GM12878 (cell line): ENCODE measurements at regions not wholly inside any gene's neighbourhood (a gene's known extent, or its start where the extent isn't known, plus 50 kb on each side); places are given as distances from the start of the nearest gene placed in this dataset.

Experiments
- ATAC-seq: fragments of 200-7000 bp; cut with Tn5 transposase; 3 replicates; pipeline ENCODE4 v1.9.1; 2020; ENCODE audit warnings: mild to moderate bottlenecking, moderate library complexity
- BruUV-seq: library from RNA; stranded (reverse); fragments of 400-500 nt; replicated peaks from 2 replicates; lab custom pipeline; 2021; lab: Mats Ljungman, UMichigan
- CTCF ChIA-PET: fragments of 300-600 bp; sonication (Branson Sonifier 250); formaldehyde crosslinking; extraction: SDS; loops from one replicate; lab custom pipeline; 2021; ENCODE audit warnings: inconsistent platforms; lab: Yijun Ruan, JAX
- POLR2A ChIA-PET: fragments of 350-600 bp; formaldehyde crosslinking; extraction: SDS; loops from one replicate; lab custom pipeline; 2021; ENCODE audit warnings: inconsistent platforms; lab: Charles Lee
- RAD21 ChIA-PET: fragments of 300-600 bp; sonication (Branson Sonifier 250); formaldehyde crosslinking; loops from one replicate; lab custom pipeline; 2023; ENCODE audit warnings: antibody characterized with exemption; ENCODE audit not compliant: unreplicated experiment; lab: Charles Lee
- SMC1A ChIA-PET: fragments of 300-600 bp; sonication (Branson Sonifier 250); formaldehyde crosslinking; loops from one replicate; lab custom pipeline; 2023; ENCODE audit not compliant: unreplicated experiment, uncharacterized antibody; lab: Charles Lee
- DNase-seq: peaks from one replicate; pipeline ENCODE4 v3.0.0-alpha.2; 2011; ENCODE audit warnings: low read depth, low spot score
- FAIRE-seq: peaks from 3 replicates; lab custom pipeline; 2011; peaks lifted over from hg19 to GRCh38; lab: Jason Lieb, UNC
- H2AFZ ChIP-seq: 2 replicates; pipeline ENCODE4 v1.6.0; 2011; ENCODE audit warnings: low read depth, low read length, control low read depth; ENCODE audit not compliant: control insufficient read depth
- H3K27ac ChIP-seq: 2 replicates; pipeline ENCODE4 v1.5.1; 2011; ENCODE audit warnings: control low read depth; ENCODE audit not compliant: control insufficient read depth, insufficient read depth
- H3K27me3 ChIP-seq, 2 experiments: replicated peaks in 1 of 2; 2 replicates each; pipeline versions ENCODE4 v1.6.0 to v1.6.1; 2011; ENCODE audit warnings: low read length in 1 of 2; ENCODE audit not compliant: control insufficient read depth in 2 of 2, insufficient read depth in 2 of 2
- H3K36me3 ChIP-seq, 2 experiments: 2 replicates each; pipeline ENCODE4 v1.5.1; 2011; ENCODE audit warnings: low read length in 1 of 2; ENCODE audit not compliant: control insufficient read depth in 2 of 2, insufficient read depth in 2 of 2
- H3K4me1 ChIP-seq: 2 replicates; pipeline ENCODE4 v1.6.1; 2011; ENCODE audit warnings: mild to moderate bottlenecking, low read length, moderate library complexity, mixed read lengths; ENCODE audit not compliant: control insufficient read depth, insufficient read depth
- H3K4me2 ChIP-seq: 2 replicates; pipeline ENCODE4 v1.6.0; 2011; ENCODE audit warnings: control low read depth; ENCODE audit not compliant: control insufficient read depth, insufficient read depth
- H3K4me3 ChIP-seq: fragments of 200-600 bp; sonication (generic); 2 replicates; pipeline ENCODE4 v1.5.1; 2016
- H3K79me2 ChIP-seq: 2 replicates; pipeline ENCODE4 v1.6.0; 2011; ENCODE audit warnings: low read length; ENCODE audit not compliant: control insufficient read depth, insufficient read depth
- H3K9ac ChIP-seq: 2 replicates; pipeline ENCODE4 v1.8.0; 2011; ENCODE audit warnings: low read length, control low read depth, mixed read lengths; ENCODE audit not compliant: control insufficient read depth, insufficient read depth
- H3K9me3 ChIP-seq: replicated peaks from 3 replicates; pipeline ENCODE4 v1.5.1; 2011; ENCODE audit warnings: mild to moderate bottlenecking, low read length; ENCODE audit not compliant: control insufficient read depth, insufficient read depth
- H4K20me1 ChIP-seq: 2 replicates; pipeline ENCODE4 v1.6.0; 2011; ENCODE audit not compliant: control insufficient read depth, insufficient read depth
- EZH2 ChIP-seq: IDR thresholded peaks from 2 replicates; pipeline ENCODE4 v1.6.1; 2012; ENCODE audit warnings: low read depth, mild to moderate bottlenecking, control low read depth, inconsistent platforms, low read length, borderline replicate concordance; ENCODE audit not compliant: control insufficient read depth
- KLF5 ChIP-seq: fragments of 450-650 bp; IDR thresholded peaks from 2 replicates; pipeline ENCODE4 v1.6.1; 2014; ENCODE audit warnings: mild to moderate bottlenecking; ENCODE audit not compliant: partially characterized antibody
- PML ChIP-seq: IDR thresholded peaks from 2 replicates; pipeline ENCODE4 v1.6.1; 2012; ENCODE audit warnings: low read length, inconsistent platforms
- SMAD5 ChIP-seq: IDR thresholded peaks from 2 replicates; pipeline ENCODE4 v1.6.1; 2016; ENCODE audit warnings: antibody characterized with exemption, low read depth
- TAF1 ChIP-seq: IDR thresholded peaks from 2 replicates; pipeline ENCODE4 v1.6.1; 2011; ENCODE audit warnings: mild to moderate bottlenecking, low read depth, low read length, borderline replicate concordance
- TARDBP ChIP-seq: IDR thresholded peaks from 2 replicates; pipeline ENCODE4 v1.6.1; 2016; ENCODE audit warnings: borderline replicate concordance
- TCF7 ChIP-seq: IDR thresholded peaks from 2 replicates; pipeline ENCODE4 v1.6.1; 2014; ENCODE audit warnings: antibody characterized with exemption, borderline replicate concordance
- ZNF622 ChIP-seq: fragments of 450-650 bp; IDR thresholded peaks from 2 replicates; pipeline ENCODE4 v1.6.1; 2017; ENCODE audit warnings: mild to moderate bottlenecking, inconsistent platforms
- WGBS: methylation state at CpG from one replicate; pipeline ENCODE4 v1.1.6; 2016; ENCODE audit warnings: low lambda C conversion rate; ENCODE audit not compliant: insufficient replicate concordance, insufficient coverage; ENCODE audit errors: missing lambda C conversion rate; 5-methylcytosine and 5-hydroxymethylcytosine counted together
- in situ Hi-C: fragments of 300-500 bp; cut with MboI; formaldehyde crosslinking; loops from 9 replicates; pipeline ENCODE4 v1.14.3; 2018; ENCODE audit warnings: mixed read lengths
- intact Hi-C: fragments of 100-400 bp; cut with micrococcal nuclease; formaldehyde crosslinking; loops from one replicate; pipeline ENCODE4 v1.14.2; 2022; ENCODE audit not compliant: unreplicated experiment
- TF ChIP-seq, protein P1 (sequence below): fragments of 450-650 bp; formaldehyde crosslinking; IDR thresholded peaks from 2 replicates; pipeline ENCODE4 v1.4.0; 2020; ENCODE audit warnings: mild to moderate bottlenecking, moderate library complexity

DNA sequence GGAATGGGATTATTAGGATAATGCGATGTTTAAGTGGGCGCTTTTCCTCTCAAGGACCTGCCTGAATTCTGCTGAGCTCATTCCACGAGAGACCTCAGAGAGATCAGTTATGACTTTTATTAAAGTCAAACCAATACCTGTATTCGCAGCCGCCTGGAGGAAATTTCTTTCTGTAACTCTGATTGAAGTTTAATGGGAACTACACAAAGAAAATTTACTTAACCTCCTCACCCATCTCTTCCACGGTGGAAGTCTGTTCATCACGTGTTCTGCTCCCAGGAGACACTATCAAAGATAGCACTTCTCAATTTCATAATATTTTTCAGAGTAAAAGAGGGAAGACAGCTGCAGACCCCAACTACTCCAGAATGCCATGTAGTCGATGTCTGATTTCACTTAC lies 334.7 kb upstream of the POU3F1 start (continued):
- TF ChIP-seq KLF5 (no peak), TCF7 (no peak), EZH2 (no peak), ZNF622 (no peak), PML (no peak), TARDBP (no peak)
- TF ChIP-seq, protein P1, sequence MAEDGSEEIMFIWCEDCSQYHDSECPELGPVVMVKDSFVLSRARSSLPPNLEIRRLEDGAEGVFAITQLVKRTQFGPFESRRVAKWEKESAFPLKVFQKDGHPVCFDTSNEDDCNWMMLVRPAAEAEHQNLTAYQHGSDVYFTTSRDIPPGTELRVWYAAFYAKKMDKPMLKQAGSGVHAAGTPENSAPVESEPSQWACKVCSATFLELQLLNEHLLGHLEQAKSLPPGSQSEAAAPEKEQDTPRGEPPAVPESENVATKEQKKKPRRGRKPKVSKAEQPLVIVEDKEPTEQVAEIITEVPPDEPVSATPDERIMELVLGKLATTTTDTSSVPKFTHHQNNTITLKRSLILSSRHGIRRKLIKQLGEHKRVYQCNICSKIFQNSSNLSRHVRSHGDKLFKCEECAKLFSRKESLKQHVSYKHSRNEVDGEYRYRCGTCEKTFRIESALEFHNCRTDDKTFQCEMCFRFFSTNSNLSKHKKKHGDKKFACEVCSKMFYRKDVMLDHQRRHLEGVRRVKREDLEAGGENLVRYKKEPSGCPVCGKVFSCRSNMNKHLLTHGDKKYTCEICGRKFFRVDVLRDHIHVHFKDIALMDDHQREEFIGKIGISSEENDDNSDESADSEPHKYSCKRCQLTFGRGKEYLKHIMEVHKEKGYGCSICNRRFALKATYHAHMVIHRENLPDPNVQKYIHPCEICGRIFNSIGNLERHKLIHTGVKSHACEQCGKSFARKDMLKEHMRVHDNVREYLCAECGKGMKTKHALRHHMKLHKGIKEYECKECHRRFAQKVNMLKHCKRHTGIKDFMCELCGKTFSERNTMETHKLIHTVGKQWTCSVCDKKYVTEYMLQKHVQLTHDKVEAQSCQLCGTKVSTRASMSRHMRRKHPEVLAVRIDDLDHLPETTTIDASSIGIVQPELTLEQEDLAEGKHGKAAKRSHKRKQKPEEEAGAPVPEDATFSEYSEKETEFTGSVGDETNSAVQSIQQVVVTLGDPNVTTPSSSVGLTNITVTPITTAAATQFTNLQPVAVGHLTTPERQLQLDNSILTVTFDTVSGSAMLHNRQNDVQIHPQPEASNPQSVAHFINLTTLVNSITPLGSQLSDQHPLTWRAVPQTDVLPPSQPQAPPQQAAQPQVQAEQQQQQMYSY (CRISPR knock-in tag), result no peak
- TF ChIP-seq, all 136 proteins: peak for 0

DNA sequence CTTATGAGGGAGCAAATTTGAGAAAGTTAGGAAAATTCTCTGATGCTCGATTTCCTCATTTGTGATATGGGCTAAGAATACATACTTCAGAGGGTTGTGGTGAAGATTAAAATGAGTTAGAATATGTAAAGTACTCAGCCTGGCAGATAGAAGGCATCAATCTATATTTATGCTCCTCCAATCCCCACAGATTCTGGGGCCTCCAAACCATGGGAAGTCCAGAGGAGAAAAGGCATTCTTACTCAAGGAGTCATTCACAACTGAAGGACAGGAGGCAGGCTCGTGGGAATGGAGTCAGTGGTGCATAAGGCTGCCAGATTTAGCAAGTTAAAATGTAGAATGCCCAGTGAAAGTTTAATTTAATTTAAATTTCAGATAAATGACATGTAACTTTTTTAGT lies 330.0 kb upstream of the POU3F1 start:
- no peak for DNase-seq
- Histone ChIP-seq H3K9me3 (peaks cover 10% of the 10 kb centered on the region), H3K36me3 (no peaks in the 10 kb centered on the region), H3K79me2 (no peaks in the 10 kb centered on the region), H3K4me1 (no peaks in the 10 kb centered on the region), H3K27me3 (no peaks in the 10 kb centered on the region; a peak in 1 of 4 replicates), H3K9ac (no peak overlapping the region), H3K27ac (no peak overlapping the region)
- BruUV-seq, result no TSS peak
- SMC1A ChIA-PET, result interaction anchor here (0.7 kb wide), 1 partner anchor 47 kb away, joined by 3 read pairs; no protein-coding TSS in a partner anchor
- no peak for ATAC-seq
- in situ Hi-C loops, result no loop called here
- CTCF ChIA-PET, result no interaction called here
- RAD21 ChIA-PET, result no interaction called here
- POLR2A ChIA-PET, result no interaction called here
- WGBS, result 6% methylated on average over 2 of the region's 2 CpGs
- TF ChIP-seq SMAD5 (no peak), TAF1 (no peak)
- TF ChIP-seq, all 136 proteins: peak for 0
- no peak for FAIRE-seq
- intact Hi-C loops, result no loop called here
- Histone ChIP-seq H2AFZ (no peak overlapping the region), H3K4me2 (no peak overlapping the region), H4K20me1 (no peaks in the 10 kb centered on the region), H3K4me3 (no peak overlapping the region)
